Stomach (tissue), 8 donors: ENCODE measurements at regions not wholly inside any gene's neighbourhood (a gene's known extent, or its start where the extent isn't known, plus 50 kb on each side); places are given as distances from the start of the nearest gene placed in this dataset.
A peak's percentile ranks its signal among the peaks of the same experiment; 100 is the strongest.

Source experiments
- DNase-seq, 2 donors: peaks; one replicate each; pipeline versions ENCODE4 v3.0.0 to v3.0.0-alpha.2; 2013 to 2019
- H3K27ac ChIP-seq, 5 donors: fragments of 200-600 bp in 4 of 5; sonication (generic) in 4 of 5; one replicate each; pipeline ENCODE4 v1.5.1; 2013 to 2019; ENCODE audit warnings: mild to moderate bottlenecking in 1 of 5, moderate library complexity in 1 of 5
- H3K27me3 ChIP-seq, 3 donors: fragments of 200-600 bp; sonication (generic); one replicate each; pipeline ENCODE4 v1.5.1; 2017 to 2019; ENCODE audit warnings: mixed run types in 1 of 3
- H3K36me3 ChIP-seq, 4 donors: fragments of 200-600 bp; sonication (generic); 1 replicate in 3 of 4; 2 replicates in 1 of 4; pipeline ENCODE4 v1.5.1; 2016 to 2019
- H3K4me1 ChIP-seq, 4 donors: fragments of 200-600 bp; sonication (generic); one replicate each; pipeline ENCODE4 v1.5.1; 2016 to 2019
- H3K4me3 ChIP-seq, 4 donors: fragments of 200-600 bp; sonication (generic) in 3 of 4; one replicate each; pipeline ENCODE4 v1.5.1; 2016 to 2019; ENCODE audit warnings: mild to moderate bottlenecking in 1 of 4
- H3K9me3 ChIP-seq, 4 donors: fragments of 200-600 bp; sonication (generic); one replicate each; pipeline ENCODE4 v1.5.1; 2016 to 2019
- CTCF ChIP-seq, 7 experiments: fragments of 450-650 bp in 4 of 7; fragments of 200-600 bp in 3 of 7; sonication (generic) in 3 of 7; IDR thresholded peaks; one replicate each; pipeline ENCODE4 v1.5.1; 2016 to 2019; ENCODE audit warnings: antibody characterized with exemption in 7 of 7, control low read depth in 2 of 7, mild to moderate bottlenecking in 1 of 7
- EP300 ChIP-seq: sonication (generic); formaldehyde crosslinking; IDR thresholded peaks from one replicate; pipeline ENCODE4 v1.6.1; 2017; ENCODE audit warnings: antibody characterized with exemption
- POLR2A ChIP-seq, 4 donors: fragments of 450-650 bp; IDR thresholded peaks; one replicate each; pipeline ENCODE4 v1.6.1; 2016; ENCODE audit warnings: antibody characterized with exemption in 4 of 4, control low read depth in 2 of 4, mild to moderate bottlenecking in 1 of 4, moderate library complexity in 1 of 4
- POLR2AphosphoS5 ChIP-seq, 3 donors: sonication (generic); formaldehyde crosslinking; IDR thresholded peaks; one replicate each; pipeline ENCODE4 v1.6.1; 2016; ENCODE audit warnings: antibody characterized with exemption in 3 of 3
- WGBS, 5 donors: extraction: QIAGEN DNeasy Blood & Tissue Kit in 3 of 5; methylation state at CpG; one replicate each; pipeline versions ENCODE4 v1.1.5 to v1.1.7; 2013 to 2018; 5-methylcytosine and 5-hydroxymethylcytosine counted together
- intact Hi-C: fragments of 100-400 bp; cut with DNase I; formaldehyde crosslinking; loops from one replicate; pipeline ENCODE4 v1.15.1; 2023; ENCODE audit warnings: low total_unique reads
- donor health status: healthy with polysubstance abuse.
- donor health status: Bipolar disorder and iron deficiency.
- donor health status: healthy.

DNA sequence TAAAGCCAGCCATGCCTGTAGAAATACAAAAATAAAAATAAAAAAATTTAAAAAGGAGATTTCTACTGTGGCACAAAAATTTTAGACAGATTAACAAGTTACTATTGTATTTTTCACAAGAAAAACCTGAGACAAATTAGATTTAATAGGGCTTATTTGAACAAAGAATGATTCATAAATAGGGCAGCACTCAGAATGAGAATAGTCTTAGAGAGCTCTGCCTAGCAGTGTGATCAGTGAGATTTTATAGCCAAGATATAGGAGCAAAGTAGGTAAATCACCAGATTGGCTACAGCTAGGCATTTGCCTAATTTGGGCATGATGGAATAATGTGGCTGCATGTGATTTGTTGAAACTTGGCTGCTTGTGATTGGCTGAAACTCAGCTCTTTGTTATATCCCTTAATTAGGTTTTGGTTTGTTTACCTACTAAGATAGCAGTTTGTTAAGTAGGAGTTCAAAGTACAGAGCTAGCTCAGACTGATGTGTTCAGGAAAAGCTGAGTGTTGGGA lies 279.7 kb upstream of the TMTC1 start:
- Histone ChIP-seq H3K36me3 (no peaks in the 10 kb centered on the region), H3K4me3 (no peak overlapping the region), H3K27ac (no peak overlapping the region), H3K9me3 (peaks cover 0 to 5% (median 0%) of the 10 kb centered on the region in 4 donors), H3K27me3 (no peaks in the 10 kb centered on the region), H3K4me1 (no peaks in the 10 kb centered on the region)
- TF ChIP-seq CTCF (IDR thresholded peaks at IDR 0.05): no peak
- no peak for TF ChIP-seq EP300
- no peak for TF ChIP-seq POLR2A (IDR thresholded peaks at IDR 0.05)
- TF ChIP-seq POLR2AphosphoS5 (IDR thresholded peaks at IDR 0.05): no peak
- intact Hi-C loops: no loop called here
- no peak for DNase-seq

- DNase-seq: no peak
- H3K4me3 ChIP-seq: no peak overlapping the region
- no peaks in the 10 kb centered on the region for H3K9me3 ChIP-seq
- 49 to 60% (median 55%) methylated on average over 2 of the region's 2 CpGs for WGBS, 5 donors
- no peaks in the 10 kb centered on the region for H3K27me3 ChIP-seq
- intact Hi-C loops: no loop called here
- H3K36me3 ChIP-seq: no peaks in the 10 kb centered on the region
- no peaks in the 10 kb centered on the region for H3K4me1 ChIP-seq
- no peak overlapping the region for H3K27ac ChIP-seq
- no peak for TF ChIP-seq POLR2AphosphoS5 (IDR thresholded peaks at IDR 0.05)
- no peak for TF ChIP-seq POLR2A (IDR thresholded peaks at IDR 0.05)
- TF ChIP-seq CTCF (IDR thresholded peaks at IDR 0.05): no peak
- no peak for TF ChIP-seq EP300
These were observed 264.6 kb upstream of the TMTC1 start for GRCh38 chr12:30048371-30048770.

- TF ChIP-seq POLR2A (IDR thresholded peaks at IDR 0.05) (no peak), EP300 (no peak), POLR2AphosphoS5 (IDR thresholded peaks at IDR 0.05) (no peak)
- DNase-seq: peak in 1 of 2 donors; percentile 5
- Histone ChIP-seq H3K4me1 (no peaks in the 10 kb centered on the region), H3K27me3 (no peaks in the 10 kb centered on the region), H3K27ac (no peak overlapping the region), H3K36me3 (no peaks in the 10 kb centered on the region), H3K4me3 (no peak overlapping the region), H3K9me3 (no peaks in the 10 kb centered on the region)
- 58 to 76% (median 70%) methylated on average over 5 of the region's 5 CpGs for WGBS, 5 donors
- intact Hi-C loops: no loop called here
These were observed 263.9 kb upstream of the TMTC1 start for GRCh38 chr12:30047516-30048254.

DNA sequence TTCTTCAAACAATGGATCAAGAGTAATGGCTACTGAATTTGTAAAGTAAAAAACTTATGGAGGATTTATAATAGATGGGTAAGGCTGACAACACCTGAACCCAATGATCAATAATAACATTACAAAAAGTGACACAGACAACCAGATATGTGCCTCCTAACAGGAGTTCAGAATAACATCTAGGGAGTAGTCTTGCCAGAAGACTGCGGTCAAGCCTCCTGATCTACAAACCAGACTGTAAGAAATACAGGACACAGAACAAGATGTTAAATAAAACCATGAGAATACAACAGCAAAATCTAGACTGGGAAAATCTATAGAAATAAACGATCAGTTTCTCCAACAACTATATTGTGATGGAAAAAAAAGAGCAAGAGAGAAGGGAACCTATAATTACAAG lies 262.6 kb upstream of the TMTC1 start:
- Histone ChIP-seq H3K36me3 (no peaks in the 10 kb centered on the region), H3K27me3 (no peaks in the 10 kb centered on the region), H3K9me3 (no peaks in the 10 kb centered on the region), H3K4me3 (no peak overlapping the region), H3K4me1 (no peaks in the 10 kb centered on the region), H3K27ac (no peak overlapping the region)
- DNase-seq: no peak
- TF ChIP-seq EP300 (no peak), CTCF (IDR thresholded peaks at IDR 0.05) (no peak), POLR2A (IDR thresholded peaks at IDR 0.05) (no peak), POLR2AphosphoS5 (IDR thresholded peaks at IDR 0.05) (no peak)
- WGBS, 5 donors: 65 to 94% (median 71%) methylated on average over 2 of the region's 2 CpGs
- intact Hi-C loops: no loop called here

DNA sequence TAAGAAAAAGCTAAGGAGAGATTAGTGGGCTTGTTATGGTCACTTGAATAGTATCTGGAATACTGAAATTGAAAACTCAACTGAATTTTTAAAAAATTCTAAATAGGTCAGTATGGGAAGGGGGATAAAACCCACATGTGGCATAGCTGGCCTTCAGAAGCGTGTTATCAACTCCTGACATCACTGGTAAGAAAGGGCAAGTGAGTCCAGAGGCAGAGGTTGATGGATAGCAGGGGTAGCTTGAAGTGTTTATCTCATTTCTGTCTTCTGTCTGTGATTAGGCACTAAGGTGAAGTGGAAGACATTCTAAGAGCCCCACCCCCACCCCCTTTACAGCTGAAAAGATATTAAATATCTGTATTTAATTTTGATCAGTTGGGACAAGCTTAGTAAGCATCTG lies 261.4 kb upstream of the TMTC1 start:
- 55 to 75% (median 63%) methylated on average over 1 of the region's 1 CpG for WGBS, 5 donors
- intact Hi-C loops: no loop called here
- DNase-seq: no peak

More for the DNA sequence above, 261.4 kb upstream of the TMTC1 start:
- TF ChIP-seq POLR2AphosphoS5 (IDR thresholded peaks at IDR 0.05): no peak
- no peak for TF ChIP-seq POLR2A (IDR thresholded peaks at IDR 0.05)
- TF ChIP-seq EP300: no peak
- TF ChIP-seq CTCF (IDR thresholded peaks at IDR 0.05): no peak
- Histone ChIP-seq H3K4me1 (no peaks in the 10 kb centered on the region), H3K36me3 (no peaks in the 10 kb centered on the region), H3K4me3 (no peak overlapping the region), H3K27ac (no peak overlapping the region), H3K9me3 (no peaks in the 10 kb centered on the region), H3K27me3 (no peaks in the 10 kb centered on the region)
